GM18867 (cell line): ENCODE measurements at regions not wholly inside any gene's neighbourhood (a gene's known extent, or its start where the extent isn't known, plus 50 kb on each side); places are given as distances from the start of the nearest gene placed in this dataset.
"Not testable (repeated sequence)": the region's sequence is repeated elsewhere in the genome, so short reads cannot be mapped to it uniquely, and the experiment has no call there.

Experiments used
- ATAC-seq: cut with Tn5 transposase; IDR thresholded peaks from one replicate; pipeline ENCODE4 v1.9.1; 2021; ENCODE audit warnings: mild to moderate bottlenecking, moderate library complexity; ENCODE audit not compliant: unreplicated experiment

GRCh38 chr10:29797616-29798015 is 162.8 kb upstream of the SVIL start:
- no peak for ATAC-seq

- no peak for ATAC-seq
Measured at GRCh38 chr10:29795850-29796249, 161.1 kb upstream of the SVIL start.

DNA sequence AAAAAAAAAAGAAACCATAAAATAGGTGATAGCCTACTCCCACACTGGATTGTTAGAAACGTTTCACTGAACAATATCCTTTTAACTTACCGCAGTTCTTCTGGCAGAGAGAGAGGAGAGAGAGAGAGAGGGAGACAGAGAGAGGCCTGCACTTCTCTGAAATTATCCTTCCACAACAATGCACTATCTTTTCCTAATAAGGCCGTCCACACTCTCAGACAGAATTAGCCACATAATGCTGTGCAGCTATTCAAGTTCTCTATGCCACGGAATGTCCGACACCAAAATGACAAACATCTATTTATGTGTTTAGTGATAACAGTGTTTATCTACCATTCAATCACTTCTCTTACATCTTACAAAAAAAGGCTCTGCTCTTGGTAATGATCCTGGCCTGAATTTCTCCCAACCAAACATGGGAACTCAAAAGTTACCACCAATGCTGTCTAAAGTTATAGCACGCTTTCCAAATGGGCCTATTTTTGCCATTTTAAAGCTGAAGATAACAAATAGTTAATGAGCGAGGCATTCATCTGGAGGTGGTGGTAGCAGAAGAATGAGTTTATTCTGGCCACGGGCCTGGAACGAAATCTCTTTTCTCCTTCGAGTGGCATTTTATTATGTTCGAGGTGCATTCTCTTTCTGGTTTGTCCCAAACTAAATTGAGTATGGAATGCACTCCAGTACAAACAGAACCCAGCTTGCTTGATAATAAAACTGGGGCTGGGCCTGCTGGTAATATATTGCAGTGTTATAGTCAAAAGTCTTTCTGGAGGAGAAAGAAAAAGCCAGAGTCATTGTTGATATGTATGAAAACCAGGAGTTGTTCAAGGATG is 160.2 kb upstream of the SVIL start:
- ATAC-seq = no peak

DNA sequence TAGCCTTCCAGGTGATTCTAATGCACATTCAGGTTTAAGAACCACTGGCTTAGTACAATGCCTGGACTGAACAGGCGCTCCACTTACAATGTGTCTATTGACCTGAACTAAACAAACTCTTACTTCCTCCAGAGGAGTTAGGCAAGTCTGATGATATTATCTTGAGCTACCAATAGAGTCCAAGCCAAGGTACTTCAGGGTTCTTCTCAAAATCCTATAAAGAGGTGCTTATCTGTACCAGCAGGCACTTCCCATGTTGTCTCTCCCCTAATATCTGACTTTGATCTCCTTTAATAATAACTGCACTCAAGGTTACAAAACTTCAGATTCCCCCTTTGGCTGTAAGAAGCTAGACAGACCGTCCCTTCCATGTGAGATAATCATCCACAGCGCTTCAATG is 157.0 kb upstream of the SVIL start:
- no peak for ATAC-seq

GRCh38 chr10:29790207-29790606 is 155.4 kb upstream of the SVIL start:
- ATAC-seq = no peak

DNA sequence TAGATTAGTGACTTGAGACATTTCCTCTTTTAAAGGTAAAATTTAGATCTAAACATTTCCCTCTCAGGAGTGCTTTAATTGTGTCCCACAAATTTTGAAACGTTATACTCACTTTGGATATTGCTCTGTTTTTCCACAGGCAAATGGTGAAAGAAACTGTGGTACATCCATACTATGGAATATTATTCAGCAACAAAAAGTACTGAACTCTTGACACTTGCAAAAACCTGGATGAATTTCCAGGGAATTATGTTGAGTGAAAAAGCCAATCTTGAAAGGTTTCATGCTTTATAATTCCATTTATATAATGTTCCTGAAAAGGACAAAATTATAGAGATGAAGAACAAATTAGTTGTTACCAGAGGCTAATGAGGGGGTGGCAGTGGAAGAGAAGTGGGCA is 153.3 kb upstream of the SVIL start:
- ATAC-seq = no peak

DNA sequence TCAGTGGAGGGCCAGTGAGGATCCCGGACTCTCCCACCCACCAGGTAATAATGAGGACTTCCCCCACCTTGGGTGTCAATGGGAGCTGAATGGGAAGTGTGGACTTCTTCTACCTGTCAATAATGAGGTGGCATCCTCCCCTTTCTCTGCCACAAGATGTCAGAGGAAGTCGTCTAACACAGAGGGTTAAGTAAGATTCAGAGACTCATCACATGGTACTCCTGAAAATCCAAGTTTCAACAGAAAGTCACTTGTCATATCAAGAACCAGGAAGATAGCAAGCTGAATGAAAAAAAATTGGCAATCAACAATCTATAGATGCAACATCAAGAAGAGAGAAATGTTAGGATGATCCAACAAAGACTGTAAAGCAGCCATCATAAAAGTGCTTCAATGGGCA is 150.9 kb upstream of the SVIL start:
- no peak for ATAC-seq

GRCh38 chr10:29784175-29784773 is 149.5 kb upstream of the SVIL start:
- ATAC-seq = no peak

DNA sequence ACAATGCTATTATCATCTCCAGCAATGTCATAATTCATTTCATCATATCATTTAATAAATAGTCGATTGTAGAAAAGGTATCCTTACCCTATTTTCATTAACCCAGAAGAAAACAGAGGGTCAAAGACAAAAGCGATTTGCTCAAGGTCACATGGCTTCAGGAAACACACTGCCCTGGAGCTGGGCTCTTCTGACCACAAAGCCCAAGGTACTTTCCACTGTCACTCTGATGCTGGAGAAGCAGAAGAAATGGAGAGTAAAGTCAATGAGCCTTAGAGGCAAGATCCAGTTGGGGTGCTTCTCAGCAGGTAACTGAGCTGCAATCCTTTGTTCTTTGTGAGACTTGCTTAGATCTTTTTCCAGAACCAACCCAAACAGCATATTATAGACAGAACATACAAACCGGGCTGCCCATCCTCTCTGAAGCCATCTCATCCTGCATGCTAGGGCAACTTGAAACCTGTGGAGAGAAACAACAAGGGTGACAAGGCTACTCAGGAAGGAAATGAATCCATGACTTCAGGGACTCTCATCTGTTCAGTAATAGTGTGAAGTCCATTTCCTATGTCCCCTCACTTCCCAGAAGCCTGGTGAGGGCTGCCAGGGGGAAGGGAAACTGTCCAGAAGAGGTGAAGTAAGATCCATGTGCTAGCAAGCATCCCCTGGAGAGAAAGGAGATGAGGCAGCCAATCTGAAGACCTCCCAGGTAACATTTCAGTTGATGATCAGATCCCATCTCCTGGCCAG is 148.6 kb upstream of the SVIL start:
- ATAC-seq = no peak

DNA sequence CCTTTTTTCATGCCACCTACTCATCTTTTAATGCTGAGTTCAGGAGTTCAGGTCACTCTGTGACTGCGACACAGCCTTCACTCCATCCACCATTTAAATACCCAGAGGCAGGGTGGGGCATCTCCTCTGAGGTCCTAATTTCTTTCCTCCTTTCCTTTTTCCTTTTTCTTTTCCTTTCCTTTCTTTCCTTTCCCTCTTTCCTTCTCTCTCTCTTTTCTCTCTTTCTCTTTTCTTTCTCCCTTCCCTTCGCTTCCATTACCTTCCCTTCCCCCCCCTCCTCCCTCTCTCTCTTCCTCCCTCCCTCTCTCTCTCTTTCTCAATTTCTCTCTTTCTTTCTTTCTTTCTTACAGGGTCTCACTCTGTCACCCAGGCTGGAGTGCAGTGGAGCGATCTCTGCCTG is 145.9 kb upstream of the SVIL start:
- ATAC-seq = no peak

DNA sequence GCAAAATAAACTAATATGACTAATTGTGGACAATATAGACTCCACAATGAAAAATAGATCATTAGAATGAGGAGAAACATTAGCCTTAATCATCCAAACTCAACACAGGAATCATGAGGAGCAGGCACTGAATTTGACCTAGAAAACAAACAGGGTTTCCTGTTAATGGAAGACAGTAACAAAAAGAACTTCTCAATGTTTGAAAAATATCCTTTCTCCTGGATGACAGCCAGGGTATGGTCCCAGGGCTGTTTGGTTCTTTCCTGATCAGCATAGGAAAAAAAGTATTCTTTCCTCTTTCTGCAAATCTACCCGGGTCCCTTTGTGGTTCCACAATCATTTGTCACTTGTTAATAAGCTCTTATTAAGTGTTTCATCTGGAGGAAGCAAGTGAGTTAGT is 145.3 kb upstream of the SVIL start:
- ATAC-seq = no peak

DNA sequence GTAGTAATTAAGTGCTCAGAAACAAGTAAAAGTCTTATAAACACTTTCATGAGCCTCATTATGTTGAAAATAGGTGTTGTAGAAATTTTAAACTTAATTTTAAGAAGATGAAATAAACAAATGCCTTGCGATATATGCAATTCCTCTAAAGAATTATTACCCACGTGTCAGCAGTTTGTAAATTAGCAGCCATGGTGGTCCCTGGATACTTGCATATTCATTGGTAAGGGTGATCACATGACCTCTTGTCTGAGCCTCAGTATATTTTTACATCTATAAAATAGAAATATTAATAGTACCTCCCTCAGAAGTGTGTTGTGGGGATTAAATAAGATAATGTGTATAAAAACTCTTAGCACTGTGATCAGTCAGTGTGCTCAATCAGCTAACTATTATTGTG is 141.5 kb upstream of the SVIL start:
- ATAC-seq = no peak

GRCh38 chr10:29774475-29774874 is 139.7 kb upstream of the SVIL start:
- no peak for ATAC-seq

DNA sequence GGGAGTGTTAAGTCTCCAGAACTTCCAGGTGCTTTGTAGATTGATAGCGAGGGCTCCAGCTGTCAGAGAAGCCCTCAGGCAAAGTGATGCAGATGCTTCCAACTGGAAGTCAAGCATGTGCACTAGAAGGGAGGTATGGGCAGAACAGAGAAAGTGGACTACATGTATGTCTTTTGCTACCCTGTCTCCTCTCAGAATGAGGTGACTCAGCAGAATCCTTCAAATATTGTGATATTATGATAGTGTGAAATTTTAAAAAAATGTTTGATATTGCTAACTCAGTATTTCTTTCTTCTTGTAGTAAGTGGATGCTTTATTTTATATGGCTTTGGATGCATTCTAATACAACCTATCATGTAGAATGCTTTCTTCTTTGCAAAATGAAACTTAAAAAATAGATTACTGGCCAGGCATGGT is 138.9 kb upstream of the SVIL start:
- ATAC-seq = no peak

GRCh38 chr10:29772403-29772802 is 137.6 kb upstream of the SVIL start:
- no peak for ATAC-seq

GRCh38 chr10:29771376-29771775 is 136.6 kb upstream of the SVIL start:
- ATAC-seq = no peak

GRCh38 chr10:29769277-29769676 is 134.5 kb upstream of the SVIL start:
- not testable (repeated sequence) for ATAC-seq

DNA sequence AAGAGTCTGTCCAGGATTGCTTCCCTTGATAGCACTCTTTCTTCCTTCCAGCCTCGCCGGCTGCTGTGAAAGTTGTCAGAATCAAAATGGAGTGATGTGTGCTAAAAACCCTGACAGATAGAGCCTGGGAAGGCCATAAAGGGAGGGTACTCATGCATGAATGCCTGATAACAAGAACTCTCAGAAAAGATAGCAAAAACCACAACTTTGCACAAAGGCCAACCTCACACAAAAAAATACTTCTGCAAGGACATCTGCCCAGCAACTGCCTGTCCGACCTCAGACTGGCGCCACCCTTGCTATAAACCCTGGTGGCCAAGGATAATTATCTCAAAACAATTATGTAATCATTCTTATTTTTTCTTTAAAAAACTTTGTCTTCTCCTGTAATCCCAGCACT is 133.2 kb upstream of the SVIL start:
- no peak for ATAC-seq

DNA sequence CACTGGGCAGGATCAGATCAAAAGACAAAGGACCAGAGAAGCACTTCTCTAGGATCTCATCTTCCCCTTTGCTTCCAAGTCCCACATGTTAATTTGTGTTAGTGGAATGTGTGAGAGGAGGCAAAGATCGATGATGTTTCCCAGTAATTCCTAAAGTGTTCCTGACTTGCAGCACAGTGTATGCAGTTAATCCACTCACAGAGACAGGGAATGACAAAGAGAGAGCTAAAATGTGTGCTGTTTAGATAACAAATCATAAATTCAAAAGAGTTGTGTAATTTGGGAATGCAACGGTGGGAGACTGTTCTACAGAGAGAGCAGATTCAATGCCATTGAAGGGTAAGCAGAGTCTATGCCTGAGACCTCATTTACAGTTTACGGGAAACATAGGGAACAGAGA is 132.0 kb upstream of the SVIL start:
- no peak for ATAC-seq

DNA sequence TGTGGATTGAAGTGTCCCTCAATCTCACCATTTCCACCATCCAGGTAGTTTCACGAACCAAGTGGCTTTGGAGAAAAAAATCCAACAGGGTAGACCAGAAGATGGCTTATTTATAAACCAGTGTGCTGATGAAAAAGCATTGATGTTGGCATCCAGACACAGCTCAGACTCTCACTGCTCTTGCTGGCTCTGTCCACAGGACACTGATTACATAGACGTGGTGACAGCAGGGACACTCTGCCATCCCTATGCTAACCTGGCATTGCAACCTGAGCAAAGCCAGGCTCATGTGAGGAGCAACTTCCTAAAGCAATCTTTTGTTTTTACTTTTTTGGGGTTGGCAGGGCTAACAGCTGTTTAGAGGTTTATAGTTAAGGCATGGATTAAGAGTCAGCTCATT is 130.6 kb upstream of the SVIL start:
- no peak for ATAC-seq

GRCh38 chr10:29763396-29763795 is 128.6 kb upstream of the SVIL start:
- no peak for ATAC-seq

GRCh38 chr10:29761916-29762315 is 127.1 kb upstream of the SVIL start:
- no peak for ATAC-seq
